SU-DHL-6 (cell line): ENCODE measurements at regions not wholly inside any gene's neighbourhood (a gene's known extent, or its start where the extent isn't known, plus 50 kb on each side); places are given as distances from the start of the nearest gene placed in this dataset.
"Not testable (repeated sequence)": the region's sequence is repeated elsewhere in the genome, so short reads cannot be mapped to it uniquely, and the experiment has no call there.

Experiments used
- H2AFZ ChIP-seq: fragments of 200-600 bp; sonication (generic); 2 replicates; pipeline ENCODE4 v1.6.1; 2014; ENCODE audit warnings: low read depth, mild to moderate bottlenecking, moderate library complexity, mixed read lengths, antibody characterized with exemption, low read length; ENCODE audit not compliant: severe bottlenecking
- H3F3A ChIP-seq: fragments of 200-600 bp; shearing (Covaris generic); 2 replicates; pipeline ENCODE4 v1.6.0; 2016; ENCODE audit warnings: antibody characterized with exemption, mild to moderate bottlenecking; ENCODE audit not compliant: insufficient read depth
- H3K27ac ChIP-seq: fragments of 200-600 bp; sonication (generic); 2 replicates; pipeline ENCODE4 v1.5.1; 2016; ENCODE audit warnings: low read depth, mild to moderate bottlenecking, low read length, moderate library complexity, mixed read lengths
- H3K27me3 ChIP-seq: fragments of 200-600 bp; sonication (generic), shearing (Covaris generic); 2 replicates; pipeline ENCODE4 v1.6.0; 2014; ENCODE audit warnings: mild to moderate bottlenecking, low read length
- H3K36me3 ChIP-seq: fragments of 200-600 bp; sonication (generic); 2 replicates; pipeline ENCODE4 v1.6.1; 2014; ENCODE audit warnings: mild to moderate bottlenecking, low read length, mixed read lengths
- H3K4me2 ChIP-seq: fragments of 300-600, 200-600 bp; shearing (Covaris generic), sonication (generic); 2 replicates; pipeline ENCODE4 v1.6.0; 2014; ENCODE audit warnings: low read length, low read depth, mild to moderate bottlenecking; ENCODE audit not compliant: poor library complexity, severe bottlenecking
- H3K4me3 ChIP-seq: fragments of 200-600 bp; sonication (generic); 2 replicates; pipeline ENCODE4 v1.5.1; 2014; ENCODE audit warnings: antibody characterized with exemption, low read length, mild to moderate bottlenecking, mixed read lengths; ENCODE audit not compliant: insufficient read depth, poor library complexity, severe bottlenecking
- H3K79me2 ChIP-seq: fragments of 200-600 bp; sonication (generic); 2 replicates; pipeline ENCODE4 v1.6.1; 2014; ENCODE audit warnings: mild to moderate bottlenecking, low read length, moderate library complexity; ENCODE audit not compliant: insufficient read depth
- H3K9ac ChIP-seq: fragments of 200-600 bp; sonication (generic); 2 replicates; pipeline ENCODE4 v1.7.0; 2014; ENCODE audit warnings: mild to moderate bottlenecking, low read length
- H3K9me2 ChIP-seq: fragments of 200-600 bp; sonication (generic); replicated peaks from 2 replicates; pipeline ENCODE4 v1.6.1; 2014; ENCODE audit warnings: low read length; ENCODE audit not compliant: insufficient read depth
- H3K9me3 ChIP-seq: fragments of 200-600 bp; sonication (generic); 2 replicates; pipeline ENCODE4 v1.6.1; 2014; ENCODE audit warnings: low read length, mixed read lengths; ENCODE audit not compliant: insufficient read depth
- H4K20me1 ChIP-seq: fragments of 200-600 bp; sonication (generic); 2 replicates; pipeline ENCODE4 v1.6.1; 2014; ENCODE audit warnings: low read depth, mild to moderate bottlenecking, antibody characterized with exemption, low read length, moderate library complexity, mixed read lengths
- CTCF ChIP-seq: fragments of 200-600 bp; sonication (generic); IDR thresholded peaks from one replicate; pipeline ENCODE4 v1.5.1; 2017; ENCODE audit warnings: antibody characterized with exemption, mild to moderate bottlenecking, low read length, moderate library complexity; ENCODE audit not compliant: insufficient read depth, poor library complexity, severe bottlenecking
- EZH2phosphoT487 ChIP-seq: fragments of 200-600 bp; sonication (generic), shearing (Covaris generic); conservative IDR thresholded peaks from 2 replicates; pipeline ENCODE4 v1.6.1; 2018; ENCODE audit warnings: mild to moderate bottlenecking, antibody characterized with exemption, low read length, moderate library complexity, mixed read lengths

- H3K27me3 ChIP-seq = no peaks in the 10 kb centered on the region
- TF ChIP-seq CTCF (no peak), EZH2phosphoT487 (no peak)
- H3K9me3 ChIP-seq = no peaks in the 10 kb centered on the region
- H3F3A ChIP-seq = peaks cover 4% of the 10 kb centered on the region; the same call in 1 of the 2 replicates
- H3K4me2 ChIP-seq = no peak overlapping the region
- H3K4me3 ChIP-seq = no peak overlapping the region
- H3K36me3 ChIP-seq = no peaks in the 10 kb centered on the region
- no peaks in the 10 kb centered on the region for H4K20me1 ChIP-seq
- no peaks in the 10 kb centered on the region for H3K79me2 ChIP-seq
- no peaks in the 10 kb centered on the region for H3K9me2 ChIP-seq
- H3K9ac ChIP-seq = no peak overlapping the region
- H2AFZ ChIP-seq = no peak overlapping the region
- H3K27ac ChIP-seq = no peak overlapping the region
Measured at GRCh38 chr14:106789318-106789717, 1262.9 kb downstream of the TMEM121 start.

- Histone ChIP-seq H2AFZ (peak overlapping the region; percentile 83), H3K9me3 (no peaks in the 10 kb centered on the region)
Measured at GRCh38 chr14:106790189-106791036, 1264.0 kb downstream of the TMEM121 start.

GRCh38 chr14:106792543-106792942 lies 1266.2 kb downstream of the TMEM121 start:
- H3K9me2 ChIP-seq = no peaks in the 10 kb centered on the region
- H3K9me3 ChIP-seq = no peaks in the 10 kb centered on the region
- no peak overlapping the region for H3K4me3 ChIP-seq
- H2AFZ ChIP-seq = no peak overlapping the region
- H3K79me2 ChIP-seq = no peaks in the 10 kb centered on the region
- peaks cover 4% of the 10 kb centered on the region; the same call in 1 of the 2 replicates for H3F3A ChIP-seq
- no peaks in the 10 kb centered on the region for H3K36me3 ChIP-seq
- no peak overlapping the region for H3K4me2 ChIP-seq
- H3K27ac ChIP-seq = no peak overlapping the region
- H3K27me3 ChIP-seq = no peaks in the 10 kb centered on the region
- no peak overlapping the region for H3K9ac ChIP-seq
- TF ChIP-seq CTCF (no peak), EZH2phosphoT487 (no peak)
- H4K20me1 ChIP-seq = no peaks in the 10 kb centered on the region

More at GRCh38 chr14:106790189-106791036, 1264.0 kb downstream of the TMEM121 start:
- Histone ChIP-seq H3F3A (peaks cover 4% of the 10 kb centered on the region; the same call in 1 of the 2 replicates), H3K9me2 (no peaks in the 10 kb centered on the region), H3K9ac (peak overlapping the region; percentile 23; the same call in 1 of the 2 replicates), H3K36me3 (no peaks in the 10 kb centered on the region), H3K4me3 (no peak overlapping the region), H3K79me2 (no peaks in the 10 kb centered on the region), H3K27me3 (no peaks in the 10 kb centered on the region), H3K4me2 (peak overlapping the region; percentile 32), H4K20me1 (no peaks in the 10 kb centered on the region), H3K27ac (no peak overlapping the region)
- TF ChIP-seq EZH2phosphoT487 (no peak), CTCF (peak; percentile 99)

GRCh38 chr14:106798166-106798565 lies 1271.8 kb downstream of the TMEM121 start:
- H3K9ac ChIP-seq, H3K9me2 ChIP-seq, H3K4me3 ChIP-seq, H3K27me3 ChIP-seq, H3K27ac ChIP-seq, H3K9me3 ChIP-seq, H4K20me1 ChIP-seq, H3K36me3 ChIP-seq, H3K4me2 ChIP-seq, H3K79me2 ChIP-seq, H2AFZ ChIP-seq, H3F3A ChIP-seq: not testable (repeated sequence)
